ENCODE measurements at regions not wholly inside any gene's neighbourhood (a gene's known extent, or its start where the extent isn't known, plus 50 kb on each side); places are given as distances from the start of the nearest gene placed in this dataset.

DNA sequence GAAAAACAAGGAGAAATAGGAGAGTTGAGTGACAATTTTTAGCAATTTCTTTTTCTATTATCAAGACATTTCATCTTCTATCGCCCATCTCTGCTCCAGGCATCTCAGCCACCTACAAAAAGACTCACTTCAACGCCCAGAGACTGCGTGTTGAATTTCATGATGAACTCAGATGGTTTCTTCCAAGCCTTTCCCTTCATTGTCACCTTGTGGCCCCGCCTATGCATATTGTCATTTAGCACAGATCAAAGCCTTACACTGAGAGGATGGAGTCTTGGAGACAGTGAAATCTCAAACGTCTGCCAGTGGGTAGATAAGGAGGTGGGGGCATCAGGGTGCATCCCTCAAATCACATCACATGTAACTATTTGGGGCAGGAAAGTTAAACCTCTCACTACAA, 319.4 kb downstream of the SIPA1L2 start:
- TF ChIP-seq ZNF274 (IDR thresholded peaks at IDR 0.05; ENCODE audit: low read depth, low read length) (no peak), SUZ12 (IDR thresholded peaks at IDR 0.05; ENCODE audit: extremely low read depth, insufficient read depth, insufficient read length) (no peak), YY1 (IDR thresholded peaks at IDR 0.05; ENCODE audit: insufficient read depth, insufficient read length) (no peak)
